ENCODE measurements at regions not wholly inside any gene's neighbourhood (a gene's known extent, or its start where the extent isn't known, plus 50 kb on each side); places are given as distances from the start of the nearest gene placed in this dataset.

DNA sequence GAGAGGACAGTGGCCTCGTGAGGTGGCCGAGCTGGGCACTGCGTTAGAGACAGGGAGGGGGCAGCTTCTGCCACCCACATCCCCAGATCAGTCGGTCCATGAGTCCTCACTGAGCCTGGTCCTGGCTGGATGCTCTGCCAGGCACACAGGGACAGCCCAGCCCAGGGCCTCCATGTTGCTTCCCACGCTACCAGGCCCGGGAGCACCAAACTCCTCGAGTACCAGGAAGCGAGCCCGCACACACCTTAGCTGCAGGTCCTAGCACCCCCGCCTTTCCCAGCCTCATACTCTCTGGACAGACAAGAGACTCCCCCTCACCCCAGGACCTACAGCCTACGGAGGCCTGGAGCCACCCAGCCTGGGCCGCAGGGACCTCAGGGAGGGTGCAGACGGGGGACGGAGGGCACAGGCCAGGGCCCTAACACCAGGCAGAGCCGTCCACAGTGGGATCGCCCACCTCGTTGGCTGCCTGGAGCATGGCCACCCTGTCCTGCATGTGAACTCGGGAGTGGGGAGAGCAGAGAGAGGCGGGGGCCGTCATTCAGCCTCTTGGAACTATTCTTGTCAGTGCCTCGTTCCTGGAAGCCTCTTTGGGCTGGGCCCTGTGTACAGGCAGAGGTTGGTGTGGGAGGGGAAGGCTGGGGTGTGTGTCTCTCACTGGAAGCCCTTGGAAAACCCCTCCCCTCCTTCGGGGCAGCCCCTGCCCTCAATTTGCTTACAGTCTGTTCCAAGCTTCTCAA lies 90.9 kb upstream of the RUNX3 start:
- TF ChIP-seq, protein P1, sequence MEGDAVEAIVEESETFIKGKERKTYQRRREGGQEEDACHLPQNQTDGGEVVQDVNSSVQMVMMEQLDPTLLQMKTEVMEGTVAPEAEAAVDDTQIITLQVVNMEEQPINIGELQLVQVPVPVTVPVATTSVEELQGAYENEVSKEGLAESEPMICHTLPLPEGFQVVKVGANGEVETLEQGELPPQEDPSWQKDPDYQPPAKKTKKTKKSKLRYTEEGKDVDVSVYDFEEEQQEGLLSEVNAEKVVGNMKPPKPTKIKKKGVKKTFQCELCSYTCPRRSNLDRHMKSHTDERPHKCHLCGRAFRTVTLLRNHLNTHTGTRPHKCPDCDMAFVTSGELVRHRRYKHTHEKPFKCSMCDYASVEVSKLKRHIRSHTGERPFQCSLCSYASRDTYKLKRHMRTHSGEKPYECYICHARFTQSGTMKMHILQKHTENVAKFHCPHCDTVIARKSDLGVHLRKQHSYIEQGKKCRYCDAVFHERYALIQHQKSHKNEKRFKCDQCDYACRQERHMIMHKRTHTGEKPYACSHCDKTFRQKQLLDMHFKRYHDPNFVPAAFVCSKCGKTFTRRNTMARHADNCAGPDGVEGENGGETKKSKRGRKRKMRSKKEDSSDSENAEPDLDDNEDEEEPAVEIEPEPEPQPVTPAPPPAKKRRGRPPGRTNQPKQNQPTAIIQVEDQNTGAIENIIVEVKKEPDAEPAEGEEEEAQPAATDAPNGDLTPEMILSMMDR (IDR thresholded peaks at IDR 0.05) = no peak
- no peak for TF ChIP-seq POLR2A (IDR thresholded peaks at IDR 0.05)

Measured in thyroid gland (tissue), 4 donors.